GM21381 (cell line): ENCODE measurements at regions not wholly inside any gene's neighbourhood (a gene's known extent, or its start where the extent isn't known, plus 50 kb on each side); places are given as distances from the start of the nearest gene placed in this dataset.

Experiments
- ATAC-seq: cut with Tn5 transposase; IDR thresholded peaks from one replicate; pipeline ENCODE4 v1.9.1; 2021; ENCODE audit warnings: mild to moderate bottlenecking, moderate library complexity; ENCODE audit not compliant: unreplicated experiment

- ATAC-seq: no peak
These were observed 95.9 kb upstream of the PPP2R5A start for GRCh38 chr1:212189352-212189738.

GRCh38 chr1:212190169-212190568 is 95.0 kb upstream of the PPP2R5A start:
- ATAC-seq: no peak

GRCh38 chr1:212192261-212192998 is 92.8 kb upstream of the PPP2R5A start:
- ATAC-seq: no peak

- ATAC-seq: no peak
These were observed 88.9 kb upstream of the PPP2R5A start for GRCh38 chr1:212196355-212196754.

GRCh38 chr1:212201461-212201860 is 83.7 kb upstream of the PPP2R5A start:
- no peak for ATAC-seq

GRCh38 chr1:212203630-212204029 is 81.6 kb upstream of the PPP2R5A start:
- no peak for ATAC-seq

- no peak for ATAC-seq
These were observed 80.2 kb upstream of the PPP2R5A start for GRCh38 chr1:212205006-212205405.

GRCh38 chr1:212205843-212206242 is 79.4 kb upstream of the PPP2R5A start:
- no peak for ATAC-seq

- no peak for ATAC-seq
These were observed 78.1 kb upstream of the PPP2R5A start for GRCh38 chr1:212207118-212207517.

GRCh38 chr1:212207822-212208520 is 77.2 kb upstream of the PPP2R5A start:
- no peak for ATAC-seq

GRCh38 chr1:212208978-212209644 is 76.1 kb upstream of the PPP2R5A start:
- no peak for ATAC-seq

GRCh38 chr1:212211371-212211770 is 73.8 kb upstream of the PPP2R5A start:
- ATAC-seq: no peak

GRCh38 chr1:212212343-212212742 is 72.9 kb upstream of the PPP2R5A start:
- ATAC-seq: no peak

GRCh38 chr1:212212906-212213305 is 72.3 kb upstream of the PPP2R5A start:
- no peak for ATAC-seq

GRCh38 chr1:212213784-212214183 is 71.4 kb upstream of the PPP2R5A start:
- no peak for ATAC-seq

- ATAC-seq: no peak
These were observed 70.9 kb upstream of the PPP2R5A start for GRCh38 chr1:212214325-212214724.

- no peak for ATAC-seq
These were observed 69.3 kb upstream of the PPP2R5A start for GRCh38 chr1:212215910-212216309.

GRCh38 chr1:212217633-212218032 is 67.6 kb upstream of the PPP2R5A start:
- ATAC-seq: no peak

GRCh38 chr1:212218065-212218464 is 67.1 kb upstream of the PPP2R5A start:
- no peak for ATAC-seq

- ATAC-seq: peak; percentile 93
These were observed 66.3 kb upstream of the PPP2R5A start for GRCh38 chr1:212218911-212219310.

GRCh38 chr1:212219679-212220463 is 65.3 kb upstream of the PPP2R5A start:
- no peak for ATAC-seq
